Spleen (tissue), 11 donors: ENCODE measurements at regions not wholly inside any gene's neighbourhood (a gene's known extent, or its start where the extent isn't known, plus 50 kb on each side); places are given as distances from the start of the nearest gene placed in this dataset.
A peak's percentile ranks its signal among the peaks of the same experiment; 100 is the strongest.

ENCODE experiments used
- DNase-seq: peaks from one replicate; pipeline ENCODE4 v3.0.0-alpha.2; 2020
- H3K27ac ChIP-seq, 8 donors: fragments of 200-600 bp; sonication (generic) in 7 of 8; 1 replicate in 4 of 8; 2 replicates in 4 of 8; pipeline versions ENCODE4 v1.5.0 to v1.8.0; 2016 to 2021; ENCODE audit warnings: inconsistent platforms in 4 of 8, mild to moderate bottlenecking in 4 of 8, moderate library complexity in 1 of 8
- H3K27me3 ChIP-seq, 7 donors: fragments of 200-600 bp; sonication (generic) in 6 of 7; replicated peaks in 1 of 7; 1 replicate in 4 of 7; 2 replicates in 3 of 7; pipeline versions ENCODE4 v1.5.0 to v1.8.0; 2016 to 2021; ENCODE audit warnings: inconsistent platforms in 3 of 7, mild to moderate bottlenecking in 1 of 7
- H3K36me3 ChIP-seq, 6 donors: fragments of 200-600 bp; sonication (generic) in 5 of 6; 1 replicate in 4 of 6; 2 replicates in 2 of 6; pipeline versions ENCODE4 v1.5.0 to v1.8.0; 2016 to 2021; ENCODE audit warnings: inconsistent platforms in 2 of 6
- H3K4me1 ChIP-seq, 6 donors: fragments of 200-600 bp; sonication (generic) in 5 of 6; 1 replicate in 3 of 6; 2 replicates in 3 of 6; pipeline versions ENCODE4 v1.5.0 to v1.8.0; 2016 to 2021; ENCODE audit warnings: inconsistent platforms in 3 of 6
- H3K4me3 ChIP-seq, 8 donors: fragments of 200-600 bp; sonication (generic) in 7 of 8; 1 replicate in 4 of 8; 2 replicates in 4 of 8; pipeline versions ENCODE4 v1.5.0 to v1.8.0; 2016 to 2021; ENCODE audit warnings: inconsistent platforms in 4 of 8, mild to moderate bottlenecking in 4 of 8, moderate library complexity in 2 of 8
- H3K9me3 ChIP-seq, 8 donors: fragments of 200-600 bp; sonication (generic) in 7 of 8; 1 replicate in 4 of 8; 2 replicates in 4 of 8; pipeline versions ENCODE4 v1.5.0 to v1.8.0; 2016 to 2021; ENCODE audit warnings: inconsistent platforms in 4 of 8
- CTCF ChIP-seq, 11 experiments: fragments of 200-600 bp in 7 of 11; fragments of 450-650 bp in 4 of 11; sonication (generic) in 4 of 11; IDR thresholded peaks in 8 of 11; conservative IDR thresholded peaks in 3 of 11; 1 replicate in 7 of 11; 2 replicates in 4 of 11; pipeline versions ENCODE4 v1.4.0 to v1.8.0; 2016 to 2021; ENCODE audit warnings: antibody characterized with exemption in 11 of 11, inconsistent platforms in 4 of 11, mild to moderate bottlenecking in 1 of 11
- POLR2A ChIP-seq, 3 donors: fragments of 450-650 bp; IDR thresholded peaks; one replicate each; pipeline ENCODE4 v1.5.1; 2017; ENCODE audit warnings: antibody characterized with exemption in 3 of 3, mild to moderate bottlenecking in 1 of 3
- POLR2AphosphoS5 ChIP-seq, 3 donors: sonication (generic); formaldehyde crosslinking; IDR thresholded peaks; one replicate each; pipeline ENCODE4 v1.5.1; 2017; ENCODE audit warnings: antibody characterized with exemption in 3 of 3
- WGBS, 5 donors: extraction: QIAGEN DNeasy Blood & Tissue Kit in 3 of 5; methylation state at CpG; one replicate each; pipeline versions ENCODE4 v1.1.5 to v1.1.7; 2013 to 2018; 5-methylcytosine and 5-hydroxymethylcytosine counted together
- intact Hi-C: fragments of 100-400 bp; cut with DNase I; formaldehyde crosslinking; loops from one replicate; pipeline ENCODE4 v1.15.0; 2023; ENCODE audit warnings: low total_unique reads
- donor health status: healthy with polysubstance abuse.
- donor health status: DM: no; HTN: no; CAD: no; lungs with moderate emphysema.
- donor health status: DM: no; HTN: no; CAD: no.
- donor health status: Bipolar disorder and iron deficiency.
- donor health status: healthy.
- donor health status: DM: no; HTN: no; CAD: no.
- donor health status: DM: yes; HTN: yes; CAD: no.

DNA sequence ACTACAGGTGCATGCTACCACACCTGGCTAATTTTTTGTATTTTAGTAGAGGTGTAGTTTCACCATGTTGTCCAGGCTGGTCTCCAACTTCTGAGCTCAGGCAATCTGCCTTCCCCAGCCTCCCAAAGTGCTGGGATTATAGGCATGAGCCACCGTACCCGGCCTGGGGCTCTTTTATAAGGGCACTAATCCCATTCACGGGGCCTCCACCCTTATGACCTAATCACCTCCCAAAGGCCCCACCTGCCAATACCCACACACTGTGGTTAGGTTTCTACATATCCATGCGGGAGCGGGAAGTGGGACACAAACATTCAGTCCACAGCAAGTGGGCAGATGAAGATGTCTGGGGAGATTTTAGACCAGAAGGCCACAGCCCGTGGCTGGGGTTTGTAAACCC, 164.7 kb upstream of the SH3BP4 start:
- no peak for DNase-seq
- H3K4me1 ChIP-seq: no peaks in the 10 kb centered on the region
- H3K9me3 ChIP-seq: peaks cover 7 to 35% (median 22%) of the 10 kb centered on the region in 8 donors
- WGBS, 5 donors: 54 to 82% (median 79%) methylated on average over 6 of the region's 6 CpGs
- TF ChIP-seq POLR2A (IDR thresholded peaks at IDR 0.05): no peak
- TF ChIP-seq CTCF (IDR thresholded peaks at IDR 0.05 in 8 of 11, conservative IDR thresholded peaks at IDR 0.05 in 3 of 11): no peak
- no peak for TF ChIP-seq POLR2AphosphoS5 (IDR thresholded peaks at IDR 0.05)
- intact Hi-C loops: no loop called here
- H3K27ac ChIP-seq: no peak overlapping the region
- no peak overlapping the region for H3K4me3 ChIP-seq
- H3K27me3 ChIP-seq: peaks cover 0 to 5% (median 0%) of the 10 kb centered on the region in 7 donors
- H3K36me3 ChIP-seq: no peaks in the 10 kb centered on the region

DNA sequence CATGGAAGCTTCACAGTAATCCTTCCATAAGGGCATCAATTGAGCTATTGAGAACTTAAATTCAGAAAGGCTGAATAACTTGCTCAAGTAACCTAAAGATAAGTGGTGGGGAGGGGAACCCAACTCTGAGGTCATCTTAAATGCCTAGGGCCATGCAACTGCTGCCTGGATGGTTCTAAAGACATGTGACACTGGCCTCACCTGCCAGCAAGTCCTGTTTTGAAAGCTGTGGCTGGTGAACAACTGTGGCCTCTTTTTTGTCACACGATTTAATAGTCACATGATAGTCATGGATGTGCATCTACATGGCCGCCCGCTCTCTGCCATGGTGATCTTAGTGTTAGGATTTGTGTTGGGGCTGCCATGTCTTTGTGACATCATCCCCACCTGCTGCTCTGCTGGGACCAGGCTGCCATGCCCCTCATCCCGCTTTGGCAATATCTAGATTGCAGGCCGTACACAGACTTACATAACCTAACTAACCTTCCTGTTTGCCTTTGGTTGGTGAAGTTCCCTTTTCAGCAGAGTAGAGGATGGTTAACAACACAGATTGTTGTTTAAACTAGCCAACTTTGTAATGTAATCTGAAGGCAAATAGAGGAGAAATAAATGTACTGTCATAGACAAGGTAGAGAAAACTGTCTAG, 177.9 kb upstream of the SH3BP4 start:
- Histone ChIP-seq H3K4me1 (no peaks in the 10 kb centered on the region), H3K4me3 (no peak overlapping the region), H3K27ac (no peak overlapping the region), H3K27me3 (peaks cover 0 to 9% (median 0%) of the 10 kb centered on the region in 7 donors), H3K9me3 (no peaks in the 10 kb centered on the region), H3K36me3 (no peaks in the 10 kb centered on the region)
- TF ChIP-seq POLR2A (IDR thresholded peaks at IDR 0.05): no peak
- no peak for TF ChIP-seq CTCF (IDR thresholded peaks at IDR 0.05 in 8 of 11, conservative IDR thresholded peaks at IDR 0.05 in 3 of 11)
- WGBS, 5 donors: 63 to 89% (median 73%) methylated on average over 5 of the region's 5 CpGs
- intact Hi-C loops: no loop called here
- DNase-seq: no peak

- no peaks in the 10 kb centered on the region for H3K4me1 ChIP-seq
- H3K4me3 ChIP-seq: no peak overlapping the region
- H3K27ac ChIP-seq: peak overlapping the region in 3 of 8 donors; percentile 57 to 63 (median 60)
- intact Hi-C loops: no loop called here
- H3K27me3 ChIP-seq: peaks cover 0 to 9% (median 0%) of the 10 kb centered on the region in 7 donors
- TF ChIP-seq POLR2AphosphoS5 (IDR thresholded peaks at IDR 0.05) (no peak), CTCF (IDR thresholded peaks at IDR 0.05 in 8 of 11, conservative IDR thresholded peaks at IDR 0.05 in 3 of 11) (no peak), POLR2A (IDR thresholded peaks at IDR 0.05) (no peak)
- whole genome bisulfite sequencing, 5 donors: 71 to 94% (median 87%) methylated on average over 5 of the region's 5 CpGs
- no peak for DNase-seq
- H3K36me3 ChIP-seq: no peaks in the 10 kb centered on the region
- H3K9me3 ChIP-seq: no peaks in the 10 kb centered on the region
Observed at GRCh38 chr2:234773129-234773528, 178.7 kb upstream of the SH3BP4 start.

DNA sequence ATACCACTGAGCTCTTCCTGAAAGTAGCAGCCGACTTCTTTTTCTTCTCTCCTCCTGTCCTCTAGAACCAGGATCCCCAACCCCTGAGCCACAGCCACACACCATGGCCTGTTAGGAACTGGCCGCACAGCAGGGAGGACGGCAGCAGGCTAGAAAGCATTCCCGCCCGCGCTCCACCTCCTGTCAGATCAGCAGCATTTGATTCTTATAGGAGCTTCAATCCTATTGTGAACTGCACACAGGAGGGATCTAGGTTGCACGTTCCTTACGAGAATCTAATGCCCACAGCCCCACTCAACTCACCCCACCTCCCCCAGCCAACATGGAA, 179.1 kb upstream of the SH3BP4 start:
- TF ChIP-seq POLR2AphosphoS5 (IDR thresholded peaks at IDR 0.05) (no peak), CTCF (IDR thresholded peaks at IDR 0.05 in 8 of 11, conservative IDR thresholded peaks at IDR 0.05 in 3 of 11) (no peak), POLR2A (IDR thresholded peaks at IDR 0.05) (no peak)
- Histone ChIP-seq H3K4me1 (no peaks in the 10 kb centered on the region), H3K27me3 (peaks cover 0 to 9% (median 0%) of the 10 kb centered on the region in 7 donors), H3K9me3 (no peaks in the 10 kb centered on the region), H3K36me3 (no peaks in the 10 kb centered on the region), H3K4me3 (no peak overlapping the region), H3K27ac (peak overlapping the region in 3 of 8 donors; percentile 57 to 63 (median 60))
- WGBS, 5 donors: 76 to 95% (median 84%) methylated on average over 8 of the region's 8 CpGs
- DNase-seq: no peak
- intact Hi-C loops: no loop called here
